ENCODE measurements at regions not wholly inside any gene's neighbourhood (a gene's known extent, or its start where the extent isn't known, plus 50 kb on each side); places are given as distances from the start of the nearest gene placed in this dataset.
A peak's percentile ranks its signal among the peaks of the same experiment; 100 is the strongest.
"Not testable (repeated sequence)": the region's sequence is repeated elsewhere in the genome, so short reads cannot be mapped to it uniquely, and the experiment has no call there.

GRCh38 chr22:19597399-19597735 lies 73.2 kb upstream of the CLDN5 start:
- peak in 2 of 3 donors; percentile 61 to 75 for DNase-seq
- no peaks in the 10 kb centered on the region for H3K9me3 ChIP-seq
- H3K27ac ChIP-seq = peak overlapping the region in 2 of 4 donors; percentile 26 to 64
- H3K27me3 ChIP-seq = no peaks in the 10 kb centered on the region
- no peak overlapping the region for H3K4me3 ChIP-seq
- no peak for TF ChIP-seq POLR2A (IDR thresholded peaks at IDR 0.05)
- no peak for TF ChIP-seq CTCF (IDR thresholded peaks at IDR 0.05)
- H3K4me1 ChIP-seq = peaks cover 0 to 8% (median 0%) of the 10 kb centered on the region in 4 donors
- H3K36me3 ChIP-seq = no peaks in the 10 kb centered on the region

GRCh38 chr22:19598054-19598855 lies 74.0 kb upstream of the CLDN5 start:
- Histone ChIP-seq H3K27me3 (no peaks in the 10 kb centered on the region), H3K4me1 (peaks cover 0 to 8% (median 0%) of the 10 kb centered on the region in 4 donors), H3K4me3 (no peak overlapping the region), H3K27ac (peak overlapping the region in 1 of 4 donors; percentile 64), H3K9me3 (no peaks in the 10 kb centered on the region), H3K36me3 (no peaks in the 10 kb centered on the region)
- TF ChIP-seq CTCF (IDR thresholded peaks at IDR 0.05) = no peak
- TF ChIP-seq POLR2A (IDR thresholded peaks at IDR 0.05) = no peak
- peak in 1 of 3 donors; percentile 44 for DNase-seq

- H3K36me3 ChIP-seq = no peaks in the 10 kb centered on the region
- no peak overlapping the region for H3K4me3 ChIP-seq
- TF ChIP-seq CTCF (IDR thresholded peaks at IDR 0.05) = no peak
- no peak for TF ChIP-seq POLR2A (IDR thresholded peaks at IDR 0.05)
- no peaks in the 10 kb centered on the region for H3K9me3 ChIP-seq
- DNase-seq = peak in 1 of 3 donors; percentile 14
- H3K27ac ChIP-seq = peak overlapping the region in 1 of 4 donors; percentile 64
- peaks cover 0 to 8% (median 0%) of the 10 kb centered on the region in 4 donors for H3K4me1 ChIP-seq
- no peaks in the 10 kb centered on the region for H3K27me3 ChIP-seq
Measured at GRCh38 chr22:19599004-19599403, 74.8 kb upstream of the CLDN5 start.

- Histone ChIP-seq H3K27ac (no peak overlapping the region), H3K9me3 (no peaks in the 10 kb centered on the region), H3K36me3 (no peaks in the 10 kb centered on the region), H3K4me3 (no peak overlapping the region), H3K4me1 (peaks cover 0 to 8% (median 0%) of the 10 kb centered on the region in 4 donors), H3K27me3 (no peaks in the 10 kb centered on the region)
- DNase-seq = peak in 1 of 3 donors; percentile 28
- TF ChIP-seq CTCF (IDR thresholded peaks at IDR 0.05) (no peak), POLR2A (IDR thresholded peaks at IDR 0.05) (no peak)
Measured at GRCh38 chr22:19599626-19600243, 75.5 kb upstream of the CLDN5 start.

- H3K27ac ChIP-seq, H3K27me3 ChIP-seq, H3K4me3 ChIP-seq, DNase-seq, H3K36me3 ChIP-seq, H3K9me3 ChIP-seq, H3K4me1 ChIP-seq: not testable (repeated sequence)
Measured at GRCh38 chr22:19603346-19603745, 79.1 kb upstream of the CLDN5 start.

GRCh38 chr22:19603767-19604166 lies 79.6 kb upstream of the CLDN5 start:
- no peak for DNase-seq

More at GRCh38 chr22:19603767-19604166, 79.6 kb upstream of the CLDN5 start:
- TF ChIP-seq POLR2A (IDR thresholded peaks at IDR 0.05) (no peak), CTCF (IDR thresholded peaks at IDR 0.05) (no peak)
- Histone ChIP-seq H3K36me3 (no peaks in the 10 kb centered on the region), H3K27me3 (no peaks in the 10 kb centered on the region), H3K4me3 (no peak overlapping the region), H3K9me3 (no peaks in the 10 kb centered on the region), H3K4me1 (no peaks in the 10 kb centered on the region), H3K27ac (no peak overlapping the region)

All from Peyer's patch (tissue), 4 donors.